Nephron (organoid): ENCODE measurements at regions not wholly inside any gene's neighbourhood (a gene's known extent, or its start where the extent isn't known, plus 50 kb on each side); places are given as distances from the start of the nearest gene placed in this dataset.

Experiments
- H3K27ac Mint-ChIP-seq, 3 experiments: 2 replicates each; pipeline ENCODE4 v1.8.0; 2020; ENCODE audit warnings: mixed read lengths in 3 of 3, mild to moderate bottlenecking in 2 of 3, moderate library complexity in 1 of 3
- H3K27me3 Mint-ChIP-seq: 2 replicates; pipeline ENCODE4 v1.8.0; 2021; ENCODE audit warnings: low read depth, mild to moderate bottlenecking, moderate library complexity, mixed read lengths
- H3K36me3 Mint-ChIP-seq: 2 replicates; pipeline ENCODE4 v1.8.0; 2020; ENCODE audit warnings: low read depth, mixed read lengths
- H3K4me1 Mint-ChIP-seq: 2 replicates; pipeline ENCODE4 v1.8.0; 2020; ENCODE audit warnings: mixed read lengths
- H3K4me3 Mint-ChIP-seq, 3 experiments: 2 replicates each; pipeline ENCODE4 v1.8.0; 2020; ENCODE audit warnings: mild to moderate bottlenecking in 3 of 3, mixed read lengths in 3 of 3, moderate library complexity in 2 of 3
- H3K9me3 Mint-ChIP-seq: 2 replicates; pipeline ENCODE4 v1.8.0; 2020; ENCODE audit warnings: mixed read lengths
- TF ChIP-seq, protein P1 (sequence below), 3 experiments: fragments of 200-600 bp; sonication (generic); IDR thresholded peaks; one replicate each; pipeline ENCODE4 v1.5.0; 2021; ENCODE audit warnings: antibody characterized with exemption in 3 of 3; ENCODE audit not compliant: unreplicated experiment in 3 of 3

DNA sequence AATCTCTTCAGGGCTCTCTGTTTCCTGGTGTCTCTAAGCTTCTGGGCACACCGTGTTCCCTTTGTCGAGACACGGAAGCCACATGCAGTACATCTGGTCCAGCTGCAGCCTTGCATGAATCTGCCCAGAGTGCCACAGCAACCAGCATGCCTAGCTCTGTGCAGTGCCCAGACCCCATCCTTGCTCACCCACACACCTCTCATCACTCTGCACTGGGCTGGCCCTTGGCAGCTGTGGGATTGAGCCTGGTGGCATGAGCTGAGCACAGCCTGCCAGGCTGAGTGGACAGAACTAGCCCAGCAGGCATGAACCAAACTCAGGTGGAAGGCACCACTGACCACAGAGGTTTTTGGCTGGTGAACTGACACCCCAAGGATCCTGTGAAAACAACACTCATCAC, 279.9 kb downstream of the ATXN7L3B start:
- H3K27ac Mint-ChIP-seq, result no peak overlapping the region
- no peaks in the 10 kb centered on the region for H3K9me3 Mint-ChIP-seq

GRCh38 chr12:74818412-74818811, 280.8 kb downstream of the ATXN7L3B start:
- Mint-ChIP-seq H3K36me3 (no peaks in the 10 kb centered on the region), H3K27ac (no peak overlapping the region), H3K9me3 (no peaks in the 10 kb centered on the region), H3K4me1 (no peaks in the 10 kb centered on the region), H3K4me3 (no peak overlapping the region), H3K27me3 (no peaks in the 10 kb centered on the region)
- TF ChIP-seq, protein P1, sequence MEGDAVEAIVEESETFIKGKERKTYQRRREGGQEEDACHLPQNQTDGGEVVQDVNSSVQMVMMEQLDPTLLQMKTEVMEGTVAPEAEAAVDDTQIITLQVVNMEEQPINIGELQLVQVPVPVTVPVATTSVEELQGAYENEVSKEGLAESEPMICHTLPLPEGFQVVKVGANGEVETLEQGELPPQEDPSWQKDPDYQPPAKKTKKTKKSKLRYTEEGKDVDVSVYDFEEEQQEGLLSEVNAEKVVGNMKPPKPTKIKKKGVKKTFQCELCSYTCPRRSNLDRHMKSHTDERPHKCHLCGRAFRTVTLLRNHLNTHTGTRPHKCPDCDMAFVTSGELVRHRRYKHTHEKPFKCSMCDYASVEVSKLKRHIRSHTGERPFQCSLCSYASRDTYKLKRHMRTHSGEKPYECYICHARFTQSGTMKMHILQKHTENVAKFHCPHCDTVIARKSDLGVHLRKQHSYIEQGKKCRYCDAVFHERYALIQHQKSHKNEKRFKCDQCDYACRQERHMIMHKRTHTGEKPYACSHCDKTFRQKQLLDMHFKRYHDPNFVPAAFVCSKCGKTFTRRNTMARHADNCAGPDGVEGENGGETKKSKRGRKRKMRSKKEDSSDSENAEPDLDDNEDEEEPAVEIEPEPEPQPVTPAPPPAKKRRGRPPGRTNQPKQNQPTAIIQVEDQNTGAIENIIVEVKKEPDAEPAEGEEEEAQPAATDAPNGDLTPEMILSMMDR (IDR thresholded peaks at IDR 0.05; ENCODE audit: unreplicated experiment in 3 of 3), result no peak

More for the DNA sequence above, 279.9 kb downstream of the ATXN7L3B start:
- H3K4me1 Mint-ChIP-seq, result no peaks in the 10 kb centered on the region
- no peak overlapping the region for H3K4me3 Mint-ChIP-seq
- TF ChIP-seq, protein P1 (IDR thresholded peaks at IDR 0.05; ENCODE audit: unreplicated experiment in 3 of 3), result no peak
- H3K27me3 Mint-ChIP-seq, result no peaks in the 10 kb centered on the region
- no peaks in the 10 kb centered on the region for H3K36me3 Mint-ChIP-seq

DNA sequence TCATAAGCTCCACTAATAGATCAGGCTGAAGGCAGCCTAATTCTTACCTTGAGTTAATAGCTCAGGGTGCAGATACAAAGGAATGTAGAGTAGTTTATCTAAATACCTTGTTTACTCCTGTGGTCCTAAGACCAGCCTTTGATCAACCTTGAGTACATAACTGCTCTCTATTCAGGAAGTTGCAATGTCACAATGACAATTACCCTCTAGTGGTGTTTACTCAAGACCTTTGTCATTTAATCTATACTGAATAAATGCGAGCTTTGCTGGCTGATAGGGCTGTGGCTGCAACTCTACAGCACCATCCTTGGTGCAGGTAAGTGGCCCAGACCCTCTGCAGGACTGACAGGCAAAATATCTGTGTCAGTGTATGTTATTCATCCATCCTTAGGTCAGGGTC, 282.7 kb downstream of the ATXN7L3B start:
- no peaks in the 10 kb centered on the region for H3K27me3 Mint-ChIP-seq
- no peak overlapping the region for H3K4me3 Mint-ChIP-seq
- no peaks in the 10 kb centered on the region for H3K36me3 Mint-ChIP-seq
- H3K4me1 Mint-ChIP-seq, result no peaks in the 10 kb centered on the region
- no peaks in the 10 kb centered on the region for H3K9me3 Mint-ChIP-seq
- TF ChIP-seq, protein P1 (IDR thresholded peaks at IDR 0.05; ENCODE audit: unreplicated experiment in 3 of 3), result no peak
- H3K27ac Mint-ChIP-seq, result no peak overlapping the region

- Mint-ChIP-seq H3K4me1 (no peaks in the 10 kb centered on the region), H3K9me3 (peaks cover 23% of the 10 kb centered on the region), H3K4me3 (no peak overlapping the region), H3K27me3 (no peaks in the 10 kb centered on the region), H3K36me3 (no peaks in the 10 kb centered on the region), H3K27ac (no peak overlapping the region)
- TF ChIP-seq, protein P1 (IDR thresholded peaks at IDR 0.05; ENCODE audit: unreplicated experiment in 3 of 3), result no peak
Measured at GRCh38 chr12:74836567-74836966, 298.9 kb downstream of the ATXN7L3B start.

- no peaks in the 10 kb centered on the region for H3K4me1 Mint-ChIP-seq
- TF ChIP-seq, protein P1 (IDR thresholded peaks at IDR 0.05; ENCODE audit: unreplicated experiment in 3 of 3), result no peak
- H3K36me3 Mint-ChIP-seq, result no peaks in the 10 kb centered on the region
- no peak overlapping the region for H3K4me3 Mint-ChIP-seq
- no peaks in the 10 kb centered on the region for H3K27me3 Mint-ChIP-seq
- H3K9me3 Mint-ChIP-seq, result no peaks in the 10 kb centered on the region
- no peak overlapping the region for H3K27ac Mint-ChIP-seq
Measured at GRCh38 chr12:74846116-74846515, 308.5 kb downstream of the ATXN7L3B start.

GRCh38 chr12:74847169-74847568, 309.5 kb downstream of the ATXN7L3B start:
- peak overlapping the region; percentile 57 to 84 (median 78) for H3K27ac Mint-ChIP-seq
- H3K4me1 Mint-ChIP-seq, result no peaks in the 10 kb centered on the region
- H3K4me3 Mint-ChIP-seq, result peak overlapping the region in 2 of 3 experiments; percentile 39 to 49
- H3K27me3 Mint-ChIP-seq, result no peaks in the 10 kb centered on the region
- TF ChIP-seq, protein P1 (IDR thresholded peaks at IDR 0.05; ENCODE audit: unreplicated experiment in 3 of 3), result no peak
- H3K36me3 Mint-ChIP-seq, result no peaks in the 10 kb centered on the region
- H3K9me3 Mint-ChIP-seq, result no peaks in the 10 kb centered on the region
